GM12892 (cell line): ENCODE measurements at regions not wholly inside any gene's neighbourhood (a gene's known extent, or its start where the extent isn't known, plus 50 kb on each side); places are given as distances from the start of the nearest gene placed in this dataset.

Source experiments
- POLR2A ChIP-seq: IDR thresholded peaks from 2 replicates; pipeline ENCODE4 v1.6.1; 2011; ENCODE audit warnings: low read depth, low read length, control low read depth
- POLR2AphosphoS5 ChIP-seq: IDR thresholded peaks from 2 replicates; pipeline ENCODE4 v1.6.1; 2011; ENCODE audit warnings: low read depth, low read length, control low read depth
- TAF1 ChIP-seq: IDR thresholded peaks from 2 replicates; pipeline ENCODE4 v1.6.1; 2011; ENCODE audit warnings: low read depth, mild to moderate bottlenecking, control low read depth, low read length, borderline replicate concordance

GRCh38 chr10:114771157-114771556 lies 50.4 kb upstream of the FHIP2A start:
- no peak for TF ChIP-seq POLR2AphosphoS5
- no peak for TF ChIP-seq POLR2A
- TF ChIP-seq TAF1, result no peak
